CD14-positive monocyte (primary cell): ENCODE measurements at regions not wholly inside any gene's neighbourhood (a gene's known extent, or its start where the extent isn't known, plus 50 kb on each side); places are given as distances from the start of the nearest gene placed in this dataset.
"Not testable (repeated sequence)": the region's sequence is repeated elsewhere in the genome, so short reads cannot be mapped to it uniquely, and the experiment has no call there.

Experiments used
- DNase-seq, 3 donors: peaks; one replicate each; pipeline ENCODE4 v3.0.0-alpha.2; 2011 to 2022
- H2AFZ ChIP-seq: 2 replicates; pipeline ENCODE4 v1.6.0; 2012; ENCODE audit warnings: mild to moderate bottlenecking, low read depth, low read length, inconsistent platforms; ENCODE audit not compliant: insufficient read depth, poor library complexity, severe bottlenecking
- H3K27ac ChIP-seq, 2 donors: 1 replicate in 1 of 2; 2 replicates in 1 of 2; pipeline ENCODE4 v1.5.1; 2012 to 2013; ENCODE audit warnings: low read length in 2 of 2, control low read depth in 1 of 2, inconsistent platforms in 1 of 2, low read depth in 1 of 2, mild to moderate bottlenecking in 1 of 2
- H3K27me3 ChIP-seq, 2 donors: one replicate each; pipeline versions ENCODE4 v1.6.0 to v1.6.1; 2011 to 2013; ENCODE audit warnings: low read length in 2 of 2; ENCODE audit not compliant: control insufficient read depth in 2 of 2, insufficient read depth in 2 of 2
- H3K36me3 ChIP-seq, 2 donors: replicated peaks in 1 of 2; 1 replicate in 1 of 2; 2 replicates in 1 of 2; pipeline versions ENCODE4 v1.5.1 to v1.6.1; 2012 to 2013; ENCODE audit warnings: low read length in 2 of 2, control low read depth in 1 of 2, inconsistent platforms in 1 of 2, mild to moderate bottlenecking in 1 of 2; ENCODE audit not compliant: insufficient read depth in 2 of 2, control insufficient read depth in 1 of 2
- H3K4me1 ChIP-seq, 2 donors: 1 replicate in 1 of 2; 2 replicates in 1 of 2; pipeline versions ENCODE4 v1.5.1 to v1.6.1; 2012 to 2013; ENCODE audit warnings: low read length in 2 of 2, control low read depth in 1 of 2, inconsistent platforms in 1 of 2, mild to moderate bottlenecking in 1 of 2, moderate library complexity in 1 of 2; ENCODE audit not compliant: insufficient read depth in 2 of 2, control insufficient read depth in 1 of 2
- H3K4me2 ChIP-seq: replicated peaks from 2 replicates; pipeline ENCODE3; 2012; ENCODE audit warnings: low read length, moderate library complexity, mild to moderate bottlenecking; ENCODE audit not compliant: poor library complexity, severe bottlenecking; ENCODE audit errors: extremely low read depth
- H3K4me3 ChIP-seq, 3 experiments: fragments of 200-600 bp in 1 of 3; sonication (generic) in 1 of 3; replicated peaks in 1 of 3; 1 replicate in 2 of 3; 2 replicates in 1 of 3; pipeline ENCODE4 v1.5.1; 2011 to 2013; ENCODE audit warnings: low read length in 3 of 3, mild to moderate bottlenecking in 3 of 3, control low read depth in 2 of 3, low read depth in 2 of 3, inconsistent platforms in 1 of 3, moderate library complexity in 1 of 3
- H3K79me2 ChIP-seq: 2 replicates; pipeline ENCODE4 v1.6.0; 2012; ENCODE audit warnings: mild to moderate bottlenecking, control low read depth, inconsistent platforms, low read length, moderate library complexity; ENCODE audit not compliant: insufficient read depth
- H3K9ac ChIP-seq: 2 replicates; pipeline ENCODE4 v1.6.0; 2017; ENCODE audit warnings: low read length, mild to moderate bottlenecking; ENCODE audit not compliant: insufficient read depth, poor library complexity, severe bottlenecking
- H3K9me3 ChIP-seq, 2 donors: replicated peaks in 1 of 2; 1 replicate in 1 of 2; 2 replicates in 1 of 2; pipeline versions ENCODE4 v1.5.1 to v1.6.1; 2012 to 2013; ENCODE audit warnings: low read length in 2 of 2, control low read depth in 1 of 2; ENCODE audit not compliant: control insufficient read depth in 1 of 2, insufficient read depth in 1 of 2
- H4K20me1 ChIP-seq: 2 replicates; pipeline ENCODE4 v1.6.0; 2012; ENCODE audit warnings: mild to moderate bottlenecking, low read length, control low read depth, moderate library complexity; ENCODE audit not compliant: insufficient read depth
- H3K27ac Mint-ChIP-seq, 7 donors: one replicate each; pipeline ENCODE4 v1.8.0; 2020; ENCODE audit warnings: mild to moderate bottlenecking in 7 of 7, mixed read lengths in 7 of 7, moderate library complexity in 6 of 7, inconsistent platforms in 2 of 7
- H3K27me3 Mint-ChIP-seq, 3 donors: one replicate each; pipeline ENCODE4 v1.8.0; 2021 to 2022; ENCODE audit warnings: low read depth in 3 of 3, mild to moderate bottlenecking in 3 of 3, mixed read lengths in 3 of 3, moderate library complexity in 3 of 3, inconsistent platforms in 1 of 3
- H3K36me3 Mint-ChIP-seq, 2 donors: one replicate each; pipeline ENCODE4 v1.8.0; 2020; ENCODE audit warnings: mixed read lengths in 2 of 2, inconsistent platforms in 1 of 2, mild to moderate bottlenecking in 1 of 2
- H3K4me1 Mint-ChIP-seq: one replicate; pipeline ENCODE4 v1.8.0; 2020; ENCODE audit warnings: mild to moderate bottlenecking, mixed read lengths
- H3K4me3 Mint-ChIP-seq, 2 donors: one replicate each; pipeline ENCODE4 v1.8.0; 2020; ENCODE audit warnings: mild to moderate bottlenecking in 2 of 2, mixed read lengths in 2 of 2, moderate library complexity in 1 of 2
- H3K9me3 Mint-ChIP-seq, 7 donors: one replicate each; pipeline ENCODE4 v1.8.0; 2020 to 2022; ENCODE audit warnings: mixed read lengths in 7 of 7, mild to moderate bottlenecking in 6 of 7, moderate library complexity in 6 of 7, inconsistent platforms in 2 of 7
- WGBS: methylation state at CpG from one replicate; pipeline ENCODE4 v1.1.5; 2013; ENCODE audit warnings: missing lambda C conversion rate; ENCODE audit not compliant: insufficient coverage; 5-methylcytosine and 5-hydroxymethylcytosine counted together
- intact Hi-C, 2 donors: fragments of 100-400 bp; cut with micrococcal nuclease; formaldehyde crosslinking; loops; one replicate each; pipeline versions ENCODE4 v1.15.0 to v1.15.1; 2023
- TF ChIP-seq, protein P1 (sequence below): fragments of 200-600 bp; IDR thresholded peaks from one replicate; pipeline ENCODE4 v1.8.0; 2022; ENCODE audit warnings: antibody characterized with exemption, mild to moderate bottlenecking

DNA sequence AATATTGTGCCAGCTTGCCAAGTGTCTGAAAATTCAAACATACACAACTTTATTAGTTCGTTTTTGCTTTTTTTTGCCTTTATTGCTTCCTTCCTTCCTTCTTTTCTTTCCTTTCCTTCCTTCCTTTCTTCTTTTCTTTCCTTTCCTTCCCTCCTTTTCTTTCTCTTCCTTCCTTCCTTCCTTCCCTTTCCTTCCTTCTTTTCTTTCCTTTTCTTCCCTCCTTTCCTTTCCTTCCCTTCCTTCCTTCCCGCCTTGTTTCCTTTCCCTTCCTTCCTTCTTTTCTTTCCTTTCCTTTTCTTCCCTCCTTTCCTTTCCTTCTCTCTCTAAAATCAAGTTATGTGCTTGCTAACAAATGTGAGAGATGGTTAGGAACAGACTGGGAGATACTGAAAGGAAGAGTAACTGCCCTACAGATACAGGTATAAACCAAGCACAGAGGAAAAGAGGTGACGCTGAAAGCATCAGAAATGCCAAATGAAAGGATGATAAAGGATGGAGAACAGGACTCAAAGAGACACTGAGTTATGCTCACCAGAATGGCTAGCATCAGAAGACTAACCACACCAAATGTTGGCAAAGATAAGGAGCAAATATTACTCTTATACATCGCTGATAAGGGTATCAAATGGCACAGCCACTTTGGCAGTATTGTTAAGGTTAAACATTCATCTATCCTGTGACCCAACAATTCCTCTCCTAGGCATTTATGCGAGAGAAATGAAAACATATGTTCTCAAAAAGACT, 151.6 kb downstream of the MREG start:
- Histone ChIP-seq H3K27me3 (no peaks in the 10 kb centered on the region), H3K9ac (no peak overlapping the region), H3K79me2 (no peaks in the 10 kb centered on the region), H4K20me1 (no peaks in the 10 kb centered on the region), H3K4me1 (peaks cover 8 to 17% of the 10 kb centered on the region in 2 donors), H3K36me3 (no peaks in the 10 kb centered on the region), H3K4me3 (no peak overlapping the region), H2AFZ (no peak overlapping the region), H3K27ac (no peak overlapping the region), H3K4me2 (no peak overlapping the region), H3K9me3 (peaks cover 0 to 4% of the 10 kb centered on the region in 2 donors)
- DNase-seq, result no peak
- H3K36me3 Mint-ChIP-seq, result no peaks in the 10 kb centered on the region
- intact Hi-C loops, result no loop called here
- H3K9me3 Mint-ChIP-seq, result peaks cover 0 to 9% (median 7%) of the 10 kb centered on the region in 7 donors
- H3K4me3 Mint-ChIP-seq, result no peak overlapping the region
- H3K4me1 Mint-ChIP-seq, result peaks cover 22% of the 10 kb centered on the region
- H3K27ac Mint-ChIP-seq, result no peak overlapping the region
- TF ChIP-seq, protein P1, sequence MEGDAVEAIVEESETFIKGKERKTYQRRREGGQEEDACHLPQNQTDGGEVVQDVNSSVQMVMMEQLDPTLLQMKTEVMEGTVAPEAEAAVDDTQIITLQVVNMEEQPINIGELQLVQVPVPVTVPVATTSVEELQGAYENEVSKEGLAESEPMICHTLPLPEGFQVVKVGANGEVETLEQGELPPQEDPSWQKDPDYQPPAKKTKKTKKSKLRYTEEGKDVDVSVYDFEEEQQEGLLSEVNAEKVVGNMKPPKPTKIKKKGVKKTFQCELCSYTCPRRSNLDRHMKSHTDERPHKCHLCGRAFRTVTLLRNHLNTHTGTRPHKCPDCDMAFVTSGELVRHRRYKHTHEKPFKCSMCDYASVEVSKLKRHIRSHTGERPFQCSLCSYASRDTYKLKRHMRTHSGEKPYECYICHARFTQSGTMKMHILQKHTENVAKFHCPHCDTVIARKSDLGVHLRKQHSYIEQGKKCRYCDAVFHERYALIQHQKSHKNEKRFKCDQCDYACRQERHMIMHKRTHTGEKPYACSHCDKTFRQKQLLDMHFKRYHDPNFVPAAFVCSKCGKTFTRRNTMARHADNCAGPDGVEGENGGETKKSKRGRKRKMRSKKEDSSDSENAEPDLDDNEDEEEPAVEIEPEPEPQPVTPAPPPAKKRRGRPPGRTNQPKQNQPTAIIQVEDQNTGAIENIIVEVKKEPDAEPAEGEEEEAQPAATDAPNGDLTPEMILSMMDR, result no peak
- 75% methylated on average over 1 of the region's 5 CpGs for WGBS
- H3K27me3 Mint-ChIP-seq, result peaks cover under 1 to 9% (median 6%) of the 10 kb centered on the region in 3 donors

DNA sequence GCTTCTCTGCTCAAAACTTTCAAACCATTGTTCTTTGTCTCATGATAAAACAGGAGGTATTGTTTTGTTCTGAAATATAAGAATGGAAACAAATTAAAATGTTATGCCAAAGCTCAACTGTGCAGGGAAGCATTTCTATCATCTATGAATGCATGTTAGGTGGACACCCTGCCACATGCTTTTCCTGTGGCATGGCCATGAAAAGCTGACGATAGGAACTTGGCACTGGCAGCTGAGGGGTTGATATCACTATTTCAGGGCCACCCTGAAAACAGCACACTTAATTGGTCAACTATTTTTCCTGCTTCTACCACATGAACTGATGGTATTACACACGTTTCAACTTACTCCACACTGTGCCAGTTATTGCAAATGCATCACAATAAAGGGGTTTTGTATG, 157.3 kb downstream of the MREG start:
- no peak overlapping the region for H3K9ac ChIP-seq

GRCh38 chr2:215855308-215855707, 158.0 kb downstream of the MREG start:
- H3K9ac ChIP-seq, DNase-seq, H3K27me3 Mint-ChIP-seq, H3K36me3 ChIP-seq, H3K36me3 Mint-ChIP-seq, intact Hi-C loops, H3K27me3 ChIP-seq, H4K20me1 ChIP-seq, H3K4me3 Mint-ChIP-seq, H3K27ac Mint-ChIP-seq, H3K79me2 ChIP-seq, H3K4me2 ChIP-seq, H3K4me1 ChIP-seq, H2AFZ ChIP-seq, H3K27ac ChIP-seq, H3K4me3 ChIP-seq: not testable (repeated sequence)
- Mint-ChIP-seq H3K4me1 (peaks cover 18% of the 10 kb centered on the region), H3K9me3 (peaks cover 16 to 21% (median 18%) of the 10 kb centered on the region in 7 donors)
- peaks cover 22 to 27% of the 10 kb centered on the region in 2 donors for H3K9me3 ChIP-seq
- WGBS, result 50% methylated on average over 1 of the region's 1 CpG

More for the DNA sequence above, 157.3 kb downstream of the MREG start:
- TF ChIP-seq, protein P1, result no peak
- no CpG with 5 or more reads among the region's 2 CpGs for WGBS
- Histone ChIP-seq H3K4me1 (peaks cover 8 to 16% of the 10 kb centered on the region in 2 donors), H3K36me3 (no peaks in the 10 kb centered on the region), H3K4me2 (no peak overlapping the region), H4K20me1 (no peaks in the 10 kb centered on the region), H3K79me2 (no peaks in the 10 kb centered on the region), H2AFZ (no peak overlapping the region), H3K9me3 (peaks cover 25 to 27% of the 10 kb centered on the region in 2 donors), H3K27ac (no peak overlapping the region), H3K4me3 (no peak overlapping the region), H3K27me3 (no peaks in the 10 kb centered on the region)
- intact Hi-C loops, result no loop called here
- Mint-ChIP-seq H3K27ac (no peak overlapping the region), H3K9me3 (peaks cover 16 to 24% (median 21%) of the 10 kb centered on the region in 7 donors), H3K4me3 (no peak overlapping the region), H3K36me3 (peaks cover 0 to 3% of the 10 kb centered on the region in 2 donors), H3K4me1 (peaks cover 25% of the 10 kb centered on the region), H3K27me3 (peaks cover 0 to 4% (median 0%) of the 10 kb centered on the region in 3 donors)
- DNase-seq, result no peak
